Right cardiac atrium (tissue), 5 donors: ENCODE measurements at regions not wholly inside any gene's neighbourhood (a gene's known extent, or its start where the extent isn't known, plus 50 kb on each side); places are given as distances from the start of the nearest gene placed in this dataset.

ENCODE experiments used
- ATAC-seq, 2 donors: fragments of 200-7000 bp; cut with Tn5 transposase; one replicate each; pipeline versions ENCODE4 v1.8.0 to v1.9.1; 2020; ENCODE audit warnings: moderate library complexity in 2 of 2, mild to moderate bottlenecking in 1 of 2
- DNase-seq, 3 donors: peaks; one replicate each; pipeline ENCODE4 v3.0.0-alpha.2; 2020
- H3K27ac ChIP-seq: one replicate; pipeline ENCODE4 v1.5.1; 2013; ENCODE audit warnings: mild to moderate bottlenecking, low read length, control low read depth, moderate library complexity
- H3K27me3 ChIP-seq: one replicate; pipeline ENCODE4 v1.6.1; 2013; ENCODE audit not compliant: control insufficient read depth, insufficient read depth
- H3K4me1 ChIP-seq: one replicate; pipeline ENCODE4 v1.6.1; 2013; ENCODE audit warnings: low read length; ENCODE audit not compliant: control insufficient read depth, insufficient read depth
- H3K4me3 ChIP-seq: one replicate; pipeline ENCODE4 v1.5.1; 2013; ENCODE audit warnings: low read length, control low read depth
- H3K9me3 ChIP-seq: one replicate; pipeline ENCODE4 v1.6.1; 2013; ENCODE audit warnings: low read length; ENCODE audit not compliant: control insufficient read depth
- WGBS: extraction: QIAGEN DNeasy Blood & Tissue Kit; methylation state at CpG from one replicate; pipeline ENCODE4 v1.1.7; 2013; 5-methylcytosine and 5-hydroxymethylcytosine counted together
- intact Hi-C, 4 donors: fragments of 100-400 bp; cut with DNase I; formaldehyde crosslinking; loops; one replicate each; pipeline versions ENCODE4 v1.11.0 to v1.14.0; 2022 to 2023
- donor health status: healthy with polysubstance abuse.
- donor health status: DM: no; HTN: yes; CAD: no.
- donor health status: DM: no; HTN: no; CAD: no.
- donor health status: DM: no; HTN: yes; CAD: no; lungs with severe emphysema.
- donor health status: DM: yes; HTN: yes; CAD: no.

DNA sequence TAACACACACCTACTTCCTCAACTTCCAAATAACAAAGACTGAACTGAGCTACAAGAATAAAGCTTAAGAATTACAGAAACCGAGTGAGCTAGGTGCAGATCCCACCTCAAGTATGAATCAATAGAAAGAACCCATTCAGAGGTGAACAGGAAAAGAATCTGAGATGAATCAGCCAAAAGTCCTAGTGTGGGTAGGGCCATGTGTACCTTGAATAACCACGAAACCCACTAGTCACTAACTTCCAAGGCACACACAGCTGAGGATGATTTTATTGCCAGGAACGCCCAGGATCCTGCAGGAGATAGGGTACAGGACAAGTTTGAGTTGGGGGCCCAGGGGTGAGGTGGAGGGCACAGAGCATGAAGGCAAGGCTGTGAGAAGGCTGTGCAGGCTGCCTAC, 99.7 kb upstream of the REG3A start:
- Histone ChIP-seq H3K9me3 (no peaks in the 10 kb centered on the region), H3K4me3 (no peak overlapping the region), H3K27ac (no peak overlapping the region), H3K27me3 (no peaks in the 10 kb centered on the region), H3K4me1 (no peaks in the 10 kb centered on the region)
- WGBS, result 75% methylated on average over 3 of the region's 3 CpGs
- ATAC-seq (no peak), DNase-seq (no peak)
- intact Hi-C loops, result no loop called here

GRCh38 chr2:79253243-79253774, 93.8 kb upstream of the REG3A start:
- ATAC-seq (no peak), DNase-seq (no peak)
- 49% methylated on average over 2 of the region's 2 CpGs for WGBS
- Histone ChIP-seq H3K9me3 (no peaks in the 10 kb centered on the region), H3K27me3 (no peaks in the 10 kb centered on the region), H3K27ac (no peak overlapping the region), H3K4me1 (no peaks in the 10 kb centered on the region), H3K4me3 (no peak overlapping the region)
- intact Hi-C loops, result no loop called here

DNA sequence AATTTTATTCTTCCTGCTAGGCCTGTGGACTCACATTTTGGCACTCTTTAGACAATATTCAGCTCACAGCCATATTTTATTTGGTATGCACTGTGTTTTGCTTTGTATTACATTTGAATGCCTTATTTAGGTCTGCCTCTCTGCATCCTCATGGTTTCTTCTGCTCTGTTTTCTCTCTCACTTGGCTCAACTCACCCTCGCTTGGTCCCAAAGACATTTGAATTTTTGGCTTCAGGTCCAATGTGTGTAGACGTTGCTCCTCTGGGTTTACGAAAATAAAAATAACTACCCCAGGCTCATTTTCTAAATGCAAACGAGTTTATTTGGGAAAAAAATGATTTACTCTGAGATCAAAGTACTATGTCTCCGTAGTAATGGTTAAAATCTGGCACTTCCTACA, 91.1 kb upstream of the REG3A start:
- Histone ChIP-seq H3K9me3 (no peaks in the 10 kb centered on the region), H3K4me3 (no peak overlapping the region), H3K27me3 (no peaks in the 10 kb centered on the region), H3K4me1 (no peaks in the 10 kb centered on the region), H3K27ac (no peak overlapping the region)
- ATAC-seq (no peak), DNase-seq (no peak)
- WGBS, result 74% methylated on average over 5 of the region's 5 CpGs
- intact Hi-C loops, result no loop called here

DNA sequence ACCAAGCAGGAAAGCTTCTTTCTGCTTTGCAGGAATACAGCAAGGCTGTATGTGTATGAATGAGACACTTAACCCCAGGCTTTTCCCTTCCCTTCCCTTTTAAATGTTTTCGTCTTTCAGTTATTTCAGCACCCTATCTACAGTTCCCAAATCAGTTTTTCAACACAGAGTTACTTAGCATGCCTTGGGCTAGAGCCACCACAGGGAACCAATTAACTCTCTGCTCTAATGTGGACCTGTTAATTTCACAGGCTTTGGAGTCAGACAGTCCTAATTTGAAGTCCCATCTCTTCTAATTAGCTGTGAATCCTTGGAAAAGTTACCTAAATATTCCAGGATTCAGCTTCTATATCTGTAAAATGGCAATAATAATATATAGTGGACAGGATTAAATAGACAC, 89.2 kb upstream of the REG3A start:
- no peak overlapping the region for H3K4me3 ChIP-seq
- WGBS, result 58% methylated on average over 1 of the region's 1 CpG
- intact Hi-C loops, result no loop called here
- no peaks in the 10 kb centered on the region for H3K4me1 ChIP-seq
- no peak overlapping the region for H3K27ac ChIP-seq
- no peak for ATAC-seq
- no peaks in the 10 kb centered on the region for H3K27me3 ChIP-seq
- H3K9me3 ChIP-seq, result no peaks in the 10 kb centered on the region
- DNase-seq, result no peak

GRCh38 chr2:79235135-79235534, 75.6 kb upstream of the REG3A start:
- intact Hi-C loops, result no loop called here
- Histone ChIP-seq H3K4me1 (no peaks in the 10 kb centered on the region), H3K27ac (no peak overlapping the region), H3K4me3 (no peak overlapping the region), H3K27me3 (no peaks in the 10 kb centered on the region), H3K9me3 (no peaks in the 10 kb centered on the region)
- ATAC-seq (no peak), DNase-seq (no peak)
- WGBS, result 30% methylated on average over 2 of the region's 2 CpGs

DNA sequence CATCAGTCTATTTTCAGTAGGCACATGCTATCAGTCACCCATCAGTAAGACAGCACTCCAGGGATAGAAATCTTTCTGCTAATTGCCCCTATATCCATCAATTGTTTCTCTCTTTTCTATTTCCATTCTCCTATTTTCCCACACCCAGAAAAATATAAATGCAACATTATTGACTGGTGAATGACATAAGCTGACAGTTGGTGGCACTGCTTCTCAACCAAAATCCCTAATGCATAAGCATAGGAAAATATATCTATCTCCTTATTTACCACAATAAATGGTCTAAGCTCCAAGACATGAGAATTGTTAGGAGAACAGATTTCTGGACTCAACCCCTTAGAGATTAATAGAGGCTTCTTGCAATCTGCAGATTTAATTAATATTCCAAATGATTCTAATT, 64.0 kb upstream of the REG3A start:
- DNase-seq (no peak), ATAC-seq (no peak)
- H3K27me3 ChIP-seq, result no peaks in the 10 kb centered on the region
- H3K4me3 ChIP-seq, result no peak overlapping the region
- H3K9me3 ChIP-seq, result no peaks in the 10 kb centered on the region
- H3K4me1 ChIP-seq, result no peaks in the 10 kb centered on the region
- intact Hi-C loops, result no loop called here
- no peak overlapping the region for H3K27ac ChIP-seq

DNA sequence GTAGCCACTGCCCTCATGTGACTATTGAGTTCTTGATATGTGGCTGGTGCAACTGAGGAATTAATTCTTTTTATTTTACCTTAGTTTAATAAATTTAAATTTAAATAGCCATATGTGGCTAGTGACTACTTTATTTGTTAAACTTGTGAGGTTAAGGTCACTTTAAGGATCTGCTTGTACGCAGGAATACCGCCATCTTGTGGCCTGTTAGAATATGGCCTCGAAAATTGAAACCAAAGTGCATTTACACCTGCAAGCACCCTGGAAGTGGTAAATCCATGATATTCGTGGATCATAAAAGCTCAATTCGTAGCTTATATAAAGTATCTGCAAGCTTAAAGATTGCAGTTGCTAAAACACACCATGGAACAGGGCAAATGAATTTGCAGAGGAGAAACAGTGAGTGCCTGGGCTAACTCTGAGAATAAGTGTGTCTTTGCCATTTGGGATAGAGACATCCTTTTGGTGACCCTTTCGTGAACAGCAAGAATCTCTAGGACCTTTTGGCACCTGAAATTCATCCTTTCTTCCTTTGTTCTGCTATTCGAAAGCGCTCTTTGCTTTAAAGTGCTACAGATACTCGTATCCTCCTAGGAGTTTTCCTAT, 59.9 kb upstream of the REG3A start:
- DNase-seq (no peak), ATAC-seq (no peak)
- Histone ChIP-seq H3K9me3 (no peaks in the 10 kb centered on the region), H3K27me3 (no peaks in the 10 kb centered on the region), H3K4me1 (no peaks in the 10 kb centered on the region), H3K4me3 (no peak overlapping the region), H3K27ac (no peak overlapping the region)
- WGBS, result 26% methylated on average over 9 of the region's 9 CpGs
- intact Hi-C loops, result no loop called here

- ATAC-seq (no peak), DNase-seq (no peak)
- Histone ChIP-seq H3K9me3 (no peaks in the 10 kb centered on the region), H3K27me3 (no peaks in the 10 kb centered on the region), H3K27ac (no peak overlapping the region), H3K4me3 (no peak overlapping the region), H3K4me1 (no peaks in the 10 kb centered on the region)
- intact Hi-C loops, result no loop called here
- 81% methylated on average over 2 of the region's 2 CpGs for WGBS
These were observed 50.8 kb upstream of the REG3A start for GRCh38 chr2:79210274-79210917.
